OCI-LY7 (cell line): ENCODE measurements at regions not wholly inside any gene's neighbourhood (a gene's known extent, or its start where the extent isn't known, plus 50 kb on each side); places are given as distances from the start of the nearest gene placed in this dataset.

Experiments used
- CTCF ChIP-seq: fragments of 200-600 bp; sonication (generic); conservative IDR thresholded peaks from 2 replicates; pipeline ENCODE4 v1.5.1; 2014; ENCODE audit warnings: mild to moderate bottlenecking, antibody characterized with exemption, low read length, moderate library complexity, mixed read lengths
- EZH2phosphoT487 ChIP-seq: fragments of 200-600 bp; sonication (generic); IDR thresholded peaks from 2 replicates; pipeline ENCODE4 v1.6.1; 2018; ENCODE audit warnings: low read depth, borderline replicate concordance, mild to moderate bottlenecking, mixed run types, antibody characterized with exemption, low read length, moderate library complexity, mixed read lengths

DNA sequence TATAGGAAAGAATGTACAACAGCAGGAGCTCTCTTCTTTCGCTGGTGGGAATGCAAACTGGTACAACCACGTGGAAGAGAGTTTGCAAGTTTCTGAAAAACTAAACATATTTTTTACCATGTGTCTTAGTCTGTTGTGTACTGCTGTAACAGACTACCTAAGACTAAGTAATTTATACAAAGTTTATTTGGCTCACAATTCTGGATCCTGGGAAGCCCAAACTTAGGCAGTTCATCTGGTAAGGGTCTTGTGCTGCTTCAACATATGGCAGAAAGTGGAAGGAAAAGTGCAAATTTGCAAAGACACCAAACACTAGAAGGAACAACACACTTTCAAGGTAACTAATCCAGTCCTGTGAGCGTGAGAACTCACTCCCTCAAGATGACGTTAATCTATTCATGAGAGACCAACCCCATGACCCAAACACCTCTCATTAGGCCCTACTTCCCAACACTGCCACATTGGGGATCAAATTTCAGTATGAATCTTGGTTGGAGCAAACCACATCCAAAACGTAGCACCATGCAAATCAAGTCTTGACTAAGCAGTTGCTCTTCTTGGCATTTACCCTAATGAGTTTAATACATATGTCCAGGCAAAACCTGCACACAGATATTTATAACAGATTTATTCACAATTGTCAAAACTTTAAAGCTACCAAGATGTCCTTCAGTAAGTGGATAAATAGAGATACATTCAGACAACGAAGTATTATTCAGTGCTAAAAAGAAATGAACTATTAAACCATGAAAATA is 481.9 kb upstream of the FOXG1 start:
- TF ChIP-seq CTCF = no peak
- no peak for TF ChIP-seq EZH2phosphoT487
